HG02678 (cell line): ENCODE measurements at regions not wholly inside any gene's neighbourhood (a gene's known extent, or its start where the extent isn't known, plus 50 kb on each side); places are given as distances from the start of the nearest gene placed in this dataset.

Source experiments
- ATAC-seq: cut with Tn5 transposase; IDR thresholded peaks from one replicate; pipeline ENCODE4 v1.9.1; 2021; ENCODE audit warnings: mild to moderate bottlenecking, moderate library complexity; ENCODE audit not compliant: unreplicated experiment

DNA sequence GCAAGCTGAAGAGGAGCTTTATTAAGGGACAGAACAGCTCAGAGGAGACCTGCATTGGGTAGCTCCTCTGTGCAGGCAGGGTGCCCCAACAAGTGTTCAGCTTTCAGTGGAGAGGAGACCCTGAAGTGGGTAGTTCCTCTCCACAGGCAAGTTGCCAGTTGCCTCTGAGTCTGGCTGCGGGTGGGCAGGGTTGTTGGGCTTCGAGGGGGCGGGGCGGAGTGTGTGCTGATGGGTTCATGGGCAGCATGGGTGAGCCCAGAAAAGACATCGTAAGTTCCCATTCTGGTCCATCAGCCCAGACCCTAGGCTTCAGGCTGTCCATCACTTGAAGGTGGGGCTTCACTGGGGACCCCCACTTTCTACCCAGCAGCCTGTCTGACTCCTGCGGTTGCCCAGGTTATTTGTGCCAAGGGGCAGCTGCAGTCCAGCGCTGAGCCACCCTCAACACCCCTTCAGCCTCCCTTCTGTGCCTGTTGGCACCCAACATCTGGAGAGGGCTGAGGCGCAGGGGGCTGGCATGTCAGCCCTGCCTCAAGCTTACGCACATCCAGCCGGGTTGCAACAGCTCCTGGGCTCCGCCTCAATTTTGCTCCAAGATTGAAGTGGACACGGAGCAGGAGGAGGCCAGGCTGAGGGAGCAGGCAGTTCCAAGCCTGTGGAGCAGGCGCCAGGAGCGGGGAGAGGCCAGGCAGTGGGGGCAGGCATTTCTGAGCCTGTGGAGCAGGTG lies 350.5 kb upstream of the PCDH20 start:
- ATAC-seq, result no peak

GRCh38 chr13:61765181-61765742 lies 349.6 kb upstream of the PCDH20 start:
- ATAC-seq, result no peak

DNA sequence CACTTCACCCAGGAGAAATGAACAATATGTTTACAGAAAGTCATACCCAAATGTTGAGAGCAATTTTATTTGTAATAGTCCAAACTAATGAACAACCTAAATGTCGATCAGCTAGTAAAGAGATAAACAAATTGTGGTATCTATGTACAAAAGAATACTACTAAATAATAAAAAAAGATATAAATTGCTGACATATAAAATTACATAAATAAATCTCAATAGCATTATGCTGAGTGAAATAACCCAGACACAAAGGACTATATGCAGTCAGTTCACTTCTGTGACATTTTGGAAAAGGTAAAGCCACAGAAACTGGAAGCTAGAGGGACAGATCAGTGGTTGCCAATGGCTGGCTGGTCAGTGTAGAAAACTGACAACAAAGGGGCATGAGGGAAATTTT lies 346.0 kb upstream of the PCDH20 start:
- ATAC-seq, result no peak

- no peak for ATAC-seq
These were observed 344.5 kb upstream of the PCDH20 start for GRCh38 chr13:61760102-61760501.

GRCh38 chr13:61756031-61756430 lies 340.4 kb upstream of the PCDH20 start:
- ATAC-seq, result no peak

DNA sequence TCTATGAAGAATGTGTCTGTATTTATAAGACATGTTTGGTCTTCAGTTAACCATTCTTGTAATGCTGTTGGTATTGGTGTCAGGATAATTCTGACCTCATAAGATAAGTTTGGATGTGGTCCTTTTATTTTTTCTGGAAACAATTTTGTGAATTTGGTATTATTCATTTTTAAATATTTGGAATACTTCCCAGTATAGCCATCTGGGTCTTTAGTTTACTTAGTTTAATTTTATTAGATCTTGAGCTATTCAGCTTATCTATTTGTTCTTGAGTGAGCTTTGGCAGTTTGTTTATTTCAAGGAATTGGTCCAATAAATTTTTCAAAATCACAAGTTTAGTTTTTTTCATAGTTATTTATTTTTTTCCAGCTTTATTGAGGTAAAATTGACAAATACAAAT lies 335.4 kb upstream of the PCDH20 start:
- ATAC-seq, result no peak

- no peak for ATAC-seq
These were observed 322.6 kb upstream of the PCDH20 start for GRCh38 chr13:61738236-61738750.

DNA sequence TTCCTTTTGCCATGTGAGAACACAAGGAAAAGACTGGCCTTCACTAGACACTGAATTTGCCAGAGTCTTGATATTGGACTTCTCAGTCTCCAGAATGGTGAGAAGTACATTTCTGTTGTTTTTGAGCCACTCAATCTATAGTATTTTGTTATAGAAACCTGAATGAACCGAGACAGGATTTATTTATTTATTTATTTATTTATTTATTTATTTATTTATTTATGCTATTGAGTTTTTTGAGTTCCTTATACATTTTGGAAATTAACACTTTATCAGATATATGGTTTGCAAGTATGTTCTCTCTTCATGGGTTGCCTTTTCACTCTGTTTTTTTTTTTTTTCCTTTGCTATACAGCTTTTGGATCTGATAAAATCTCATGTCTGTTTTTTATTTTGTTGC lies 319.0 kb upstream of the PCDH20 start:
- no peak for ATAC-seq

DNA sequence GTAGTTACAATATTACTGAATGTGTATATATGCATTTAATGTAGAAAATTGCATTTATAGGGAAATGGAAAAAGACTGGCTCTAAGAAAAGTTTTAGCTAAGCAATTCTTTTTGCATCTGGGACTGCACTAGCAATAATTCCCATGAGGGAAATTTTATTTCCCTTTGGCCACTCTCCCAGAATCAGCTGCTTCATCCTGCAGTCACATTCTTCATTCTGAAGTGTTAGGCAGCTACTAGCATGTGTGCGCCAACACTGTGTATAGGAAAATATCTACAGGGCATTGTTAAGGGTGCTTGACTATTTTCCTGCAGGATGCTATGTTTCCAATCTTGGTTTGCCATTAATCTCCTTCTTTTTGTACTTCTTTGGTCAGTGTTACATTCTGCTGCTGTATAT lies 312.8 kb upstream of the PCDH20 start:
- no peak for ATAC-seq

DNA sequence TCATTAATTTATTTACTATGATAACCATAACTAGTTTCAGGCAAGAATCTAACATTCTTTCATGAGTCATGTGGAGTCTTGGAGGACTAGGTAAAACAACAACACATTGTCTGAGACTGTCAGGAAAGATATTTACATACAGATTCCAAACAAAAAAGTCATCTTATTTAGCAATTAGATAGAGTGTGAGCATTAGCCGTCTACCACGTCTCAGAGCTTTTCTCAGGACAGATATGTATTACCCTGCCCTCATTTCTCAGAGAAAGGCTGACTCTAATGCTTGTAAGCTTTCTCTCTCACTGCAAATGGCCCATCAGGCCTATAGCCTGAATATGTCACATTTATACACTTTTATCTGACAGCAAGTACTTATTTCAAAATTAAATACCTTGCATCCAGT lies 312.1 kb upstream of the PCDH20 start:
- ATAC-seq, result no peak

- no peak for ATAC-seq
These were observed 310.2 kb upstream of the PCDH20 start for GRCh38 chr13:61725806-61726205.

DNA sequence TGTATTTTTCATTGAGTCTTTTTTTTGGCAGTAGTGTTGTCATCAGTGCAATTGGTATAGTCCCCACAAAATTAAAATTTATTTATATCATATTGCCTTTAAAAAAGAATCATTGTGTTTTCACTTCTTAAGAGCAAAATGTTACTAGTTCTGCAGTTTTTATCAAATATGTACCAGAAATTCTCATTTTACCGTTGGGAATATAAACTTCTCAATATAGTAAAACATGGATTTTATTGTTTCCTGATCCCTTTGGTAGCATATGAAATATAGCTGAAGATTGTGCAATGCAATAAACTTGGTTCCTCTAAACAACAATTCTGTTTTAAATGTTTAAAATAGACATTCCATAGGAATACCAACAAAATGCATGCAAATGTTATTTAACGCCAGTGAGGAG lies 306.5 kb upstream of the PCDH20 start:
- ATAC-seq, result no peak

DNA sequence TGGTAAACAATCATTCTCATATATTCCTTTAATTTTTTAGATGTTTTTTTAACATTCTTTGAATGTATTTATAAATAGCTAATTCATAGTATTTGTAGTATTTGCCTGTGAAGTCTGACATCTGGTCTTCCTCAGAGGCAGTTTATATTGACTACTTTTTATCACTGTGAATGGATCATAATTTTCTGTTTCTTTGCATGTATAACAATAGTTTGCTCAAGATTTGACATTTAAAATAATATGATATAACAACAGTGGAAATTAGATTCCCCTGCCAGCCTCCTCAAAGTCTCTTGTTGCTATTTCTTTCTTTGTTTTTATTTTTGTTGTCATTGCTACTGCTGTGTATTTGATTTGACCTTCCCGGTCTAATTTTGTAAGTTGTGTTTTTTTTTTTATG lies 297.0 kb upstream of the PCDH20 start:
- ATAC-seq, result no peak

- no peak for ATAC-seq
These were observed 293.6 kb upstream of the PCDH20 start for GRCh38 chr13:61709258-61709657.

- ATAC-seq, result no peak
These were observed 291.2 kb upstream of the PCDH20 start for GRCh38 chr13:61706899-61707298.

- ATAC-seq, result no peak
These were observed 285.0 kb upstream of the PCDH20 start for GRCh38 chr13:61700620-61701019.

GRCh38 chr13:61700181-61700580 lies 284.5 kb upstream of the PCDH20 start:
- ATAC-seq, result no peak

GRCh38 chr13:61696676-61697075 lies 281.0 kb upstream of the PCDH20 start:
- no peak for ATAC-seq

- no peak for ATAC-seq
These were observed 279.5 kb upstream of the PCDH20 start for GRCh38 chr13:61695147-61695546.

DNA sequence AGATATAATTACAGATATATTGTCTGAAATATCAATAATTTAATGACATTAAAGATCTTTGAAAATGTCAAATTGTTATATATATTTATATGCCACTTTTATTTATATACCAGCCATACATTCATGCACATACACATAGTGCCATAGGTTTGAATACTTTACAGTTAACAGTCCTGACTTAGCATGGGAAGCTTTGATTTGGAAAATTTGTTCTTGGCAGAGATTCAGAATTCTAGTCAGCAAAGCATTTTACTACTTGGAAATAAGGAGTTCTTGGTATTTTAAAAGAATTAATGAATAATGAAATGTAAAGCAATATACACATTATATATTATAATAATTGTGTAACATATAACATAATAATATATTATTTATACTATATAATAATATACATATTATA lies 277.0 kb upstream of the PCDH20 start:
- no peak for ATAC-seq

DNA sequence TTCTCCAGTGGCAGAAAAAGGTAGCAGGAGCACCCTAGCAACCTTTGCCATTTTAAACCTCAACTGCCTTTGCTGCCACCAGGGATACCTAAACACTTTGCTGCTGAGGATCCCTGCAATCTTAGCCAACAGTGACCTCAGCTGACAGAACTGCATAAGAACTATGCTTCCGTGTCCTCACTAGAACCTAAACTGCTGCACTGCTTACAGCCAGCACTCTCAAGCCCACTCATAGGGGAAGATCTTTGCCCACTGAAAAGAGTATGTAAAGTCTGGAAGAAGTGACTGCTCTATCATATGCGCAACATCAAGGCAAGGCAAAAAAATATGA lies 270.0 kb upstream of the PCDH20 start:
- no peak for ATAC-seq

DNA sequence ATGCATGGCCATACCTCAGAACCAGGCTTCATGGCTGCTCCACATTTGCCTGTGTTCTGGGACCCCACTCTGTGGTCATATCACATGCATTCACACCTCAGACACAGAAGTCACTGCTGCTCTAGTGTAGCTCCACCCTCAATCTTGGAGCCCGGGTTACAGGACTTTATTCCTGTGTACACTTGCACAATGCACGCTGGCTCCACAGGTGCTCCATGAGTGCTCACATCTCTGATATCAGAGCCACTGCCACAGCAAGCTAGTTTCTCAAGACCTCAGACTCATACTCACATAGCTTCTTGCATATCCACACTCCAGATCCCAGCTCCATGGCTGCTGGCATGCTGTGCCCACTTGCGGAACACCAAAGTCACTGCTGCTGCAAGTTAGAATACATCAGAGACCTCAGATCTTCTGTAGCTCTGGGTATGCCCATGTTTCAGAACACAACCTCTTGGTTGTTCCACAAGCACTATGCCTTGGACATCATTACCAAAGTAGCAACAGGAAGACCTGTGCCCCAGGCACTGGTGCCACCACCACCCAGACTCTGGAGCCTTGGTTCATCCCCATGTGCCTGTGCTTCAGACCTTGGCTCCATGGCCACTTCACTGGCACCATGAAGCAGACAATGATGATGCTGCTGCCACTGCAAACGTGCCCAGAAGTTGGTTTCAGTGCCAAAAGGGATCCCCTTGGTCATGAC lies 269.5 kb upstream of the PCDH20 start:
- ATAC-seq, result no peak
